HG02798 (cell line): ENCODE measurements at regions not wholly inside any gene's neighbourhood (a gene's known extent, or its start where the extent isn't known, plus 50 kb on each side); places are given as distances from the start of the nearest gene placed in this dataset.

Source experiments
- ATAC-seq: cut with Tn5 transposase; IDR thresholded peaks from one replicate; pipeline ENCODE4 v1.9.1; 2021; ENCODE audit warnings: mild to moderate bottlenecking; ENCODE audit not compliant: unreplicated experiment, poor library complexity

- ATAC-seq, result no peak
Observed at GRCh38 chr1:57795886-57796285, 372.0 kb upstream of the DAB1 start.

GRCh38 chr1:57794078-57794477 lies 370.2 kb upstream of the DAB1 start:
- ATAC-seq, result no peak

- ATAC-seq, result no peak
Observed at GRCh38 chr1:57791497-57791896, 367.6 kb upstream of the DAB1 start.

GRCh38 chr1:57789936-57790335 lies 366.1 kb upstream of the DAB1 start:
- ATAC-seq, result no peak

GRCh38 chr1:57788313-57788712 lies 364.5 kb upstream of the DAB1 start:
- no peak for ATAC-seq

GRCh38 chr1:57784356-57784755 lies 360.5 kb upstream of the DAB1 start:
- no peak for ATAC-seq

GRCh38 chr1:57782357-57782756 lies 358.5 kb upstream of the DAB1 start:
- ATAC-seq, result no peak

GRCh38 chr1:57772580-57773195 lies 348.8 kb upstream of the DAB1 start:
- no peak for ATAC-seq

- no peak for ATAC-seq
Observed at GRCh38 chr1:57770772-57771171, 346.9 kb upstream of the DAB1 start.

- no peak for ATAC-seq
Observed at GRCh38 chr1:57770236-57770635, 346.4 kb upstream of the DAB1 start.

GRCh38 chr1:57761628-57762027 lies 337.8 kb upstream of the DAB1 start:
- no peak for ATAC-seq

GRCh38 chr1:57752843-57753242 lies 329.0 kb upstream of the DAB1 start:
- no peak for ATAC-seq

- no peak for ATAC-seq
Observed at GRCh38 chr1:57748719-57749118, 324.9 kb upstream of the DAB1 start.

GRCh38 chr1:57747818-57748217 lies 324.0 kb upstream of the DAB1 start:
- no peak for ATAC-seq

- ATAC-seq, result peak; percentile 94
Observed at GRCh38 chr1:57741521-57741920, 317.7 kb upstream of the DAB1 start.

GRCh38 chr1:57736940-57737339 lies 313.1 kb upstream of the DAB1 start:
- no peak for ATAC-seq

- ATAC-seq, result no peak
Observed at GRCh38 chr1:57729181-57729580, 305.3 kb upstream of the DAB1 start.

- ATAC-seq, result no peak
Observed at GRCh38 chr1:57727121-57727520, 303.3 kb upstream of the DAB1 start.

- ATAC-seq, result no peak
Observed at GRCh38 chr1:57725318-57725717, 301.5 kb upstream of the DAB1 start.

- ATAC-seq, result no peak
Observed at GRCh38 chr1:57724535-57724934, 300.7 kb upstream of the DAB1 start.

- ATAC-seq, result no peak
Observed at GRCh38 chr1:57722285-57722978, 298.6 kb upstream of the DAB1 start.

GRCh38 chr1:57721001-57721400 lies 297.1 kb upstream of the DAB1 start:
- ATAC-seq, result no peak
